ENCODE measurements at regions not wholly inside any gene's neighbourhood (a gene's known extent, or its start where the extent isn't known, plus 50 kb on each side); places are given as distances from the start of the nearest gene placed in this dataset.
"Not testable (repeated sequence)": the region's sequence is repeated elsewhere in the genome, so short reads cannot be mapped to it uniquely, and the experiment has no call there.

- TF ChIP-seq CTCF (IDR thresholded peaks at IDR 0.05; ENCODE audit: low read depth, low read length), result no peak
- no peak overlapping the region for H3K4me3 ChIP-seq (replicated peaks in 1 of 2; ENCODE audit: low read depth in 2 of 2, low read length in 2 of 2)
- DNase-seq (ENCODE audit: low read depth in 2 of 2), result no peak
Measured at GRCh38 chr7:66556177-66556548, 72.5 kb upstream of the KCTD7 start.

DNA sequence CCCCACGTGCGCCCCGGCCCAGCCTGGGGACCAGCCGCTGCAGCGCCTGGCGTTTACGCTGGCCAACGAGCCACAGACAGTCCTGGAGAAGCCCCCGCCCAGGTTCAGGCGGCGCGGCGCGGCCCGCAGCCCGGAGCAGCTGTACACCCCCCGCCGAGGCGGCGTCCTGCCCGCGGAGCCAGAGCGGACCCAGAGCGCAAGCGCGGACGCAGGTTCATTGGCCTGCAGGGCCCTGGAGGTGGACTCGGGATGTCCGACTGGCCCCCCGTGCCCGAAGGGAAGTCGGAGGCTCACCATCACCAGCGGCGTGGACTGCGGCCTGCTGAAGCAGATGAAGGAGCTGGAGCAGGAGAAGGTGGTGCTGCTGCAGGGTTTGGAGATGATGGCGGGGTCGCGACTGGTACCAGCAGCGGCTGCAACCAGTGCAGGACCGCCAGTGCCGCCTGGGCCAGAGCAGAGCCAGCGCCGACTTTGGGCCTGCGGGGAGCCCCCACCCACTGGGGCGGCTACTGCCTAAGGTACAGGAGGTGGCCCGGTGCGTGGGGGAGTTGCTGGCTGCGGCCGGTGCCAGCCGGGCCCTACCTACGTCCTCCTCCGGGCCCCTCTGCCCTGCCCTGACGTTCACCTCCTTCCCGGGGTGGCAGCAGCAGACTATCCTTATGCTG, 72.0 kb upstream of the KCTD7 start:
- DNase-seq (ENCODE audit: low read depth in 2 of 2), result no peak
- no peak overlapping the region for H3K4me3 ChIP-seq (replicated peaks in 1 of 2; ENCODE audit: low read depth in 2 of 2, low read length in 2 of 2)
- TF ChIP-seq CTCF (IDR thresholded peaks at IDR 0.05; ENCODE audit: low read depth, low read length), result no peak

GRCh38 chr7:66557214-66558200, 71.2 kb upstream of the KCTD7 start:
- no peak overlapping the region for H3K4me3 ChIP-seq (replicated peaks in 1 of 2; ENCODE audit: low read depth in 2 of 2, low read length in 2 of 2)
- DNase-seq (ENCODE audit: low read depth in 2 of 2), result peak; percentile 48 to 55
- TF ChIP-seq CTCF (IDR thresholded peaks at IDR 0.05; ENCODE audit: low read depth, low read length), result peak; percentile 97

- no peak for TF ChIP-seq CTCF (IDR thresholded peaks at IDR 0.05; ENCODE audit: low read depth, low read length)
- no peak for DNase-seq (ENCODE audit: low read depth in 2 of 2)
Measured at GRCh38 chr7:66558201-66558641, 70.5 kb upstream of the KCTD7 start.

GRCh38 chr7:66558660-66559465, 69.8 kb upstream of the KCTD7 start:
- no peak for TF ChIP-seq CTCF (IDR thresholded peaks at IDR 0.05; ENCODE audit: low read depth, low read length)
- no peak for DNase-seq (ENCODE audit: low read depth in 2 of 2)
- no peak overlapping the region for H3K4me3 ChIP-seq (replicated peaks in 1 of 2; ENCODE audit: low read depth in 2 of 2, low read length in 2 of 2)

More at GRCh38 chr7:66558201-66558641, 70.5 kb upstream of the KCTD7 start:
- no peak overlapping the region for H3K4me3 ChIP-seq (replicated peaks in 1 of 2; ENCODE audit: low read depth in 2 of 2, low read length in 2 of 2)

DNA sequence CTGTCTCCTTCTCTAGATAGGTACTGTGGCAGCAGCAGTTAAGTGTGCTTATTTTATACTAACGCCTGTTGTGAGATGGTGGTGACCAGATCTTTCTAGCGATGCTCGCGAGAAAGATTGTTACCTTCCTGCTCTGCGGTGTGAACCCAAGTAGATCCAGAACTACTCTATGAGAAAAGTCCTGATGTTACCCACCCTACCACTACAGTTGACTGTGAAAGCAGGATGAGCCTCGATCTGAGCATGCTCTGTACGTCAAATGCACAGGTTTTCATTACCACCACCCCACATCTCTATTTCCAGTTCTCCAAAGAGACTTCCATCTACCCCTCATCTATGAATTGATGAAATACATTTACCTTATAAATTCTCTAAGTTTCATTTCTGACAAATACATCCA, 64.6 kb upstream of the KCTD7 start:
- no peak for DNase-seq (ENCODE audit: low read depth in 2 of 2)
- no peak overlapping the region for H3K4me3 ChIP-seq (replicated peaks in 1 of 2; ENCODE audit: low read depth in 2 of 2, low read length in 2 of 2)
- TF ChIP-seq CTCF (IDR thresholded peaks at IDR 0.05; ENCODE audit: low read depth, low read length), result no peak

DNA sequence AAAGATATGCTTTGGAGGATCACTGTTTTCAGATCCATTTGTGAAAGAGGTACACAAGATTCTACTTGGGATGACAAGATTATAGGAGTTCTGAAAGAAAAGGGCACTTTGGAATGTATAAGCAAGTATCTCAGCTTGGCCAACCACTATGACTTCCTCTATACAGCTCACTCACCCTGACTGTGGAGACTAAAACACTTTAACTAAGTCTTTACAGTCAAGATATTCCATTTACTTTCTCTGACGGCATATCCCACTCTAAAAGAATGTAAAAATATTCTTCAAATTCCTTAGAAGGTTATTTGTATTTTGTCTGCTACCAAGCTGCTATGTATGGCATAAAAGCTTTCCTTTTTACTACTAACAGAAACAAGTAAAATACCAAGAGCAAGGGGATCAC, 58.5 kb upstream of the KCTD7 start:
- not testable (repeated sequence) for DNase-seq (ENCODE audit: low read depth in 2 of 2); H3K4me3 ChIP-seq (replicated peaks in 1 of 2; ENCODE audit: low read depth in 2 of 2, low read length in 2 of 2)
